ENCODE measurements at regions not wholly inside any gene's neighbourhood (a gene's known extent, or its start where the extent isn't known, plus 50 kb on each side); places are given as distances from the start of the nearest gene placed in this dataset.
"Not testable (repeated sequence)": the region's sequence is repeated elsewhere in the genome, so short reads cannot be mapped to it uniquely, and the experiment has no call there.

DNA sequence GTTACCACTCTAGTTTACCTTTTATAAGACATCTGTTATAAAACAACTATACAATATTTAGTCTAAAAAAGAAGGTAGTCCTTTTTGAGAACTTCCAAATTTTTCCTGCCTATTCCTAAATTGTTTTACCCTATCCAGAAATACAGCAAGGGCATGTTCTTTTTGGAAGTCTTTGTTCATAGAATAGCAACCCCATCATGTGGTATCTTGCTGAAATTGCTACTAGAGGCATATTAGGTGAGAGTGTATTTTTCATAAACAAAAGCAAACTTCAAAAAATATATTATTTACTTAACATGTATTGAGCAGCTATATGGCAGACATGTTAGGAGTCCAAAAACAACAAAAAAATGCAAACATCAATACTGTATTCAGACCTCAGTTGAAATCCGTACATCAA lies 371.8 kb upstream of the NRSN1 start:
- DNase-seq (ENCODE audit: low spot score) = no peak

DNA sequence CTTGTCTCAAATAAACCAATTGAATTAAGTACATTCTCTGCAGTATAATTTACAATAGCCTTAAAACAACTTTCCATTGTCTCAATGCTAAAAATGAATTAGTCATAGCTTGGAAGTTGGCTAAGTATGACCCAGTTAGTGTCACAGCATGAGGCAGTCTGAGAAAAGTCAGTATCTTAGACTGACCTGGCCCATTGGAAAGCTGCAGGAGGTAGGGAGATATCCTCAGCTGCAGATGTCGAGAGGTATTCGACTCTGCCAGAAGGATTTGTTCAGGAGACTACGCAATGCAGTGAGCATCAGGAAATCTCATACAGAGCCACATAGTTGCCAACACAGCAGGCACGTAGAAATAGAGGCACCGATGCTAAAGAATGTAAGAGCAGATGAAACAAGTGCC lies 350.9 kb upstream of the NRSN1 start:
- no peak for DNase-seq (ENCODE audit: low spot score)

DNA sequence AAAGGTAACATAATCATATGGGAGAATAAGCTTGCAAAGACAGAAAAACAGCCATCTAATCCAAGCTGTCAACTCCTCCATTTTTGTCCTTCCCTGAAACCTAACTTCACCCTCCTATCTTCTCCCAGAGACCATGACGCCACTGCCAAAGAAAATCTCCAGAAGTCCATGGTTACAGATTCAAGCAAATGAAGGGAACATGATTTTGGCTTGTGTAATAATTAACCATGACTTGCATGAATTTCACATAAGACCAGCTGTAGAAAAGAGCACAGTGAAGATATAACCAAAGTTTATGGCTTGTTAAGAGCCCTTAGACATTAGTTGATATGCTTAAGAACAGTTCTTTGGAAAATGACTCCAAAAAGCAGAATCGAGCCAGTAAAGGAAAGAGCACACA lies 342.1 kb upstream of the NRSN1 start:
- DNase-seq (ENCODE audit: low spot score) = no peak

DNA sequence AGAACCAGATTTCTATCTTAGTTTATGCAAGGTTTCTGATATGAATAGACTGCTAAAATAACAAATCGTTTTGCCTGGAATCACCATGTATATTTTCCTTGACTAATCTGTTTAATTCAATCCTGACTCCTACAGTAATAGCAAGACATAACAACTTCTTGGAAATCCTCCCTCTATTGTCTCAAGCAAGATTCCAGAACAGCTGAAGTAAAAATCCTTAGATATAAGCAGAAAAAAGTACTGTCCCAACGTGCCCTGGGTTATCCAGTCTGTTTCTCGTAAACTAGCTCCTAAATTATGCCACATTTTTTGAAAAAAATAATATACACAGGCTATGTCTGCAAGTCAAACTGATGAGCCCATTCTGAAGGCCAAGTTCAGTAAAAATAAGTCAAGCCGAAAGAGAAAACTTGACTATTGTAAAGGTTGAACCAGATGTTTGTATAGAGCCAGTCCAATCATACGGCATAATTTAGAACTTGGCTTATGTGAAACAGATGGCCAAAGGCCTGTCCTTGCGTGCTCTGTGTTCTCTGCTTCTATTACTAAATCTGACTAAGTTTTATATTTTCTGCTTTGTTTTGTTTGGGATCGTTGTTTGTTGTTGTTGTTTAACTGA lies 341.6 kb upstream of the NRSN1 start:
- no peak for DNase-seq (ENCODE audit: low spot score)

DNA sequence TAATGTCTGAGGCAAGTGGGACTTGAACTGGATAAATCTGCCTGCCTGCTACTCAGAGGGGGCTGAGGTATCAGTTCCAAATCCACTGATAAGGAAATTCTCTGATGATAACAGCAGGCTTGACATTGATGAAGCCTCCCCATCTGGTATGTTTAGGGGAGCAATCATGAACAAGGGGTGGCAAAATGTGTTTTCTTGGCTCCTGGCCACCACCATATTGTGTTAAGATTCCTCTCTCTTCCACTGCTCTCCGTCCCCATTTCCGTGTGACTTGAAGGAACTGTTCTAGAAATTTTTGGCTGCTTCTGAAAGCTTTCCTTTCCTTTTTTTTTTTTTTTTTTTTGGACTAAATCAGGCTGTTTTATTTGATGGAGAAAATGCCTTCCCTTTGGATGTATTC lies 335.3 kb upstream of the NRSN1 start:
- DNase-seq (ENCODE audit: low spot score) = no peak

DNA sequence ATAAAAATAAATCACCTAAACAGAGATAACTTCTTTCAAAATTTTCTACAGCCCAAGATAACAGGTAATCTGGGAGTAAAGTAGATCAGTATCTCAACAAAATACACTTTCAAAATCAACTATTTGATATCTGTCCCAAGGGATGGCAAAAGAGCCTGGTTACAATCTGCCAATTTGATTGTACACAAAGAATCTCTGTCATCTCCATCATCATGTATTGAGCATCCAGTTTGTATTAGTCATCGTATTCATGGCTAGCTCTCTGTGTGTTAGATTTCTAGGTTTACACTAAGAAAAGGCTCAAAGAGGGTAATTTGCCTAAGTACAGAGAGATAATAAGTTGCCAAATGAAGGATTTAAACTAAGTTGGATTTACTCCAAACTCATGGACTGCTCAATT lies 329.0 kb upstream of the NRSN1 start:
- no peak for DNase-seq (ENCODE audit: low spot score)

DNA sequence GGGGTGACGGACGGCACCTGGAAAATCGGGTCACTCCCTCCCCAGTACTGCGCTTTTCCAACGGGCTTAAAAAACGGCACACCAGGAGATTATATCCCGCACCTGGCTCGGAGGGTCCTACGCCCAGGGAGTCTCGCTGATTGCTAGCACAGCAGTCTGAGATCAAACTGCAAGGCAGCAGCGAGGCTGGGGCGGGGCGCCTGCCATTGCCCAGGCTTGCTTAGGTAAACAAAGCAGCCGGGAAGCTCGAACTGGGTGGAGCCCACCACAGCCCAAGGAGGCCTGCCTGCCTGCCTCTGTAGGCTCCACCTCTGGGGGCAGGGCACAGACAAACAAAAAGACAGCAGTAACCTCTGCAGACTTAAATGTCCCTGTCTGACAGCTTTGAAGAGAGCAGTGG lies 321.7 kb upstream of the NRSN1 start:
- not testable (repeated sequence) for DNase-seq (ENCODE audit: low spot score)

DNA sequence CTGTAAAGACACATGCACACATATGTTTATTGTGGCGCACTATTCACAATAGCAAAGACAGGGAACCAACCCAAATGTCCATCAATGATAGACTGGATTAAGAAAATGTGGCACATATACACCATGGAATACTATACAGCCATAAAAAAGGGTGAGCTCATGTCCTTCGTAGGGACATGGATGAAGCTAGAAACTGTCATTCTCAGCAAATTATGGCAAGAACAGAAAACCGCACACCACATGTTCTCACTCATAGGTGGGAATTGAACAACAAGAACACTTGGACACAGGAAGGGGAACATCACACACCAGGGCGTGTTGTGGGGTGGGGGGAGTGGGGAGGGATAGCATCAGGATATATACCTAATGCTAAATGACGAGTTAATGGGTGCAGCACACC lies 304.9 kb upstream of the NRSN1 start:
- DNase-seq (ENCODE audit: low spot score) = not testable (repeated sequence)

DNA sequence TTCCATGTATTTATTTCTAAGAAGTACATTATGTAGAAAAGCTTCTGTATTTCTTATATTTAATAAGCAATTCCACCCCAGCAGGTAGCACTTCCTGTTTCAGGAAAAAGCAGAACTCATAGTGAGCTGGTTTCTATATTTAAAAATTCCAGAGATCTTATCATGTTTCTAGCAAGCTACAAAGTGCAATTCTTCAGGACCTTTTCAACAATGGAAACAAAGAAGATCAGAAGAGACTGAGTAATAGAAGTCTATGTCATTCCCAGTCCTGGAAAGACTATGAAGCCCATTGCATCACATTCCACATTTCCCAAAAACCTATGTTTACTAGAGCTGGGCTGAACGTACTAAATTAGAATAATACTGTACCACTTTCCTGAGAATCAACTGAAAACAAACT lies 302.6 kb upstream of the NRSN1 start:
- no peak for DNase-seq (ENCODE audit: low spot score)

DNA sequence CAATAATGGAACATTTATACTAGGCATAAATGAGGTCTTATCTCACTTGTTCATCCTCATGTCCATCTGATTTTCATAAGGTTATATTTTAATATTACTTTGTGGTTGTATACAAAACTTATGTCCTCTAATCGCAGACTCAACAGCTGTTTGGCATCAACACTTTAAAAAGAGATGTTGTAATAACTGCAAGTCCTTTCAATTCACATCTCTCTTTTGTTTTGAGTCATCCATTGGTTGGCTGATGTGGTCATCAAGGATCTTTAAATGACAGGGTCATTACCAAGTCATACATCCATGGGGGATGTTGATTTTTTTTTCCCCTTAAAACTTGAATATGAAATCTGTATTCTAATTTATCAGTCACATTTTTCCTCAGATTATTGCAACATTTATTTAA lies 299.4 kb upstream of the NRSN1 start:
- no peak for DNase-seq (ENCODE audit: low spot score)

DNA sequence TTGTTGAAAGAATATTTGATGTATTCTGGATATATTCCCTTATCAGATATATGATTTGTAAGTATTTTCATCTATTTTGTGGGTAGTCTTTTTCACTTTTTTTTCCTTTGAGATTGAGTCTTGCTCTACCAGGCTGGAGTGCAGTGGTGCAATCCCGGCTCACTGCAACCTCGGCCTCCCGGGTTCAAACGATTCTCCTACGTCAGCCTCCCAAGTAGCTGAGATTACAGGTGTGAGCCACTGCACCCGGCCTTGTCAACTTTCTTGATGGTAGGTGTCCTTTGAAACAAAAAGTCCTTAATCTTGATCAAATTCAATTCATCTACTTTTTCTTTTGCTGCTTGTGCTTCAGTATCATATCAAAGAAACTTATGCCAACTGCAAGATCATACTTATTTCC lies 297.2 kb upstream of the NRSN1 start:
- DNase-seq (ENCODE audit: low spot score) = no peak

DNA sequence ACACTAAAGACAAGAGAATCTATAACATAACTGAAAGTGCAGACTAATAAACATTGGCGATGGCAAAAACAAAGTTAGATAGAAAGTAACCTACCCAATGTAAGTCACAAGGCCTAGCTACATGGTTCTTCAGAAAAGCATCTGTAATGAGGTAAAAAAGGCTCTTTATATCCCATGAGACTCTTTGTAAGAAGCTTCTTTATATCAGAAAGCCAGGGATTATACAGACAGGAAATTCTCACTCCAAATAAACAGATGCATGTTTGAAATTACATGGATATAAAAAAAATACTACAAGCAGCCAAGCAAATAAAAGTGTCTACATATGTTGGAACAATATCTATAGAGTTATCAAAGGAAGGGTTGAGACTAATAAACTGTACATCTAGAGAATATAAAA lies 284.9 kb upstream of the NRSN1 start:
- no peak for DNase-seq (ENCODE audit: low spot score)

DNA sequence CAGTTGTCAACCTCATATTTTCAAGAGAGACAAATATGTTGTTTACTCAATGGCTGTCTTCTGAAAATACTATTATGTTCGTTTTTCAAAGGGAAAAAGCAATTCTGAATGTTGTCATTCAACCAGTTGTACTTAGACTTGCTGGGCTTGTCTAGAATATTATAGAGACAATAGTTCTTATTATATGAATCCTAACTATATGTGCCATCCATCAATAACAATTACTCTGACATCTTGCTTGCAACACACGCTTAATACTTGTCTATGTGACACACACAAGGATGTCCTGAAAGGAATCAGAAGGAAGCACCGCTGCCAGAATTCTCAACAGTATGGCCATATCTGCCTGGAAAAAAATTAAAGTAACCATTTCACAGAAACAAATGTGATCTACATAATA lies 283.3 kb upstream of the NRSN1 start:
- DNase-seq (ENCODE audit: low spot score) = no peak

DNA sequence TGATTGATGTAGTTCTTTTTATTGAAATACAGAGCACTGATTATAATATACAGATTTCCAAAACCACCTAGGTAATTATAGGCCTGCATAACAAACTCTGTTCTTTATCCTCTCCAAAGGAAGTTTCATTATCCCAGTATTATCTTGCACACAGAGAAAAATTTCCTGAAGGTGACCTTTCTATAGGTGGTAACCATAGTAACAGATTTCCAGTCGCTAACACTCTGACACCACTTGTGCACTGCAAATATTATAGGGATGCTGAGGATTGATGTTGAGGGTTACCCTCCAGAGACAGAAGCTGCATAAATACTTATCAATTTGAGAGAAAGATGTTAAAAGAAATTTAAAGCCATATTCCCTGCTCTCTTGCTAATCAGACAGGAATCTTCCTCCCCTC lies 274.5 kb upstream of the NRSN1 start:
- DNase-seq (ENCODE audit: low spot score) = no peak

DNA sequence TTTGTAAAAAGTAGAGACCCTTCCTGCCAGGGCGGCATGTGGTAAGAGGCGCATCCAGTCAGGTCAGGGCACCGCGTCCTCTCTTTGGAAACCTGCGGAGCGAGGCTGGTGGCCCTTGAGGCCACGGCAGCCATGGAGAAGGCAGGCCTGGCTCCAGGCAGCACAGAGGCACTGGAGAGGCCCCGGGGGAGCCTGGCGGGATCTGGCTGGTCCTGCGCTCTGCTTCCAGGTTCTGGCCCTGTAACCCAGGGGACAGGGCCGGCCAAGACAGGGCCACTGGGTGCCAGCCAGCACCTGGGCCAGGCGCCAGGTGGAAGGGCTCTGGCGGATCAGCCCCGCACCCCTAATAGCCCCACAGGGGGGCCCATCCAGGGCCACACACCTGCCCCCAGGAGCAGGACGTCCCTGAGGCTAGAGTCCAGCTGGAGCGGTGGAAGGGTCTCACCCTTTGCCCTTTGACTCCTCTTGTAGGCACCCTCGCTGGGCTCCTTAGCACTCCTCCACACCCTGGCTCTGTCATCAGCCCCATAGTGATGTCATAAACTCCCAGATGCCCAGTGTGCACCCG lies 272.4 kb upstream of the NRSN1 start:
- not testable (repeated sequence) for DNase-seq (ENCODE audit: low spot score)

DNA sequence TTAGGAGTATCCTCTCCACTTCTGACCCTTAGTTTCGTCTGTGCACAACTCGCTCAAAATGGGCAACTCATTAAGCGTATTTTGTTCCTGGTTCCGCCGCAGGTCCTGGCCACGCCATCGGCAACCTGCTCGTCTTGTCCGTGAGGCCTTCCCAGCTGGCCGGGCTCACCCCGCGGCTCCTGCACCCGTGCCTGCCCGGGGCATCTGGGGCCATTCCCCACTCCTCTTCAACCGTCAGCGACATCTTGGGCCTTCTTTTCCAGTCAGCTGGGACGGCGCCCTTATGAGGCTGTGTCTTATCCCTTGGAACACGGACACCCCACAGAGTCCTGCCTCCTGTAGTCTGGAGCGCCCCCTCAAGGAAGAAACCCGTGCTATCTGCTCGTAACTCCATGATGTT lies 271.9 kb upstream of the NRSN1 start:
- DNase-seq (ENCODE audit: low spot score) = not testable (repeated sequence)

DNA sequence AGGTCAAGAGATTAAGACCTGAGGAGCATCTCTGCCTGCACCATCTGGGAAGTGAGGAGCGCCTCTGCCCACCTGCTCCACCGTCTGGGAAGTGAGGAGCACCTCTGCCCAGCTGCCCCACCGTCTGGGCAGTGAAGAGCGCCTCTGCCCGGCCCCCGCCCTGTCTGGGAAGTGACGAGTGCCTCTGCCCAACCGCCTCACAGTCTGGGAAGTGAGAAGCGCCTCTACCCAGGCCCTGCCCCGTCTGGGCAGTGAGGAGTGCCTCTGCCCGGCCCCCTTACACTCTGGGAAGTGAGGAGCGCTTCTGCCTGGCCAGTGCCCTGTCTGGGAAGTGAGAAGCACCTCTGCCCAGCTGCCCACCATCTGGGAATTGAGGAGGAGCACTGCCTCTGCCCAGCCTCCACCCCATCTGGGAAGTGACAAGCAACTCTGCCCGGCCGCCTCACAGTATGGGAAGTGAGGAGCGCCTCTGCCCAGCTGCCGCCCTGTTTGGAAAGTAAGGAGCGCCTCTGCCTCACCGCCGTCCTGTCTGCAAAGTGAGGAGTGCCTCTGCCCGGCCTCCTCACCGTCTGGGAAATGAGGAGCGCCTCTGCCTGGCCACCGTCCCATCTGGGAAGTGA lies 270.4 kb upstream of the NRSN1 start:
- no peak for DNase-seq (ENCODE audit: low spot score)

DNA sequence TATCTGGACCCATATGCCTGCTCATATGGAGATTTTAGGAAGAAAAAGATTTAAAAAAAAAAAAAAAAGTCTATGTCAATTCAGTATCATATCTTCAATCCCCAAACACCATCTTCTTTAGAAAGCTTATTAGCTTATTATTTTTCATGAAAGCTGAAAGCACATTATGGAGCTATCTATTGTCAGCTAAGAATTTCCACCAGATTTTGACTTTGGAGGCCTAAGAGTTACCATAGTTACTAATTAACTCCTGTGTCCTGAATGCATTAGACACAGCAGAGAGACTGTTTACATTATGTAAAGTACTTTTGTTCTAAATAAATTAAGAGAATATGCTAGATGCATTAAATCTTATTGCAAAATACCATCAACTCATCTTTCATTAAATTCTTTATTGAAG lies 255.5 kb upstream of the NRSN1 start:
- no peak for DNase-seq (ENCODE audit: low spot score)

DNA sequence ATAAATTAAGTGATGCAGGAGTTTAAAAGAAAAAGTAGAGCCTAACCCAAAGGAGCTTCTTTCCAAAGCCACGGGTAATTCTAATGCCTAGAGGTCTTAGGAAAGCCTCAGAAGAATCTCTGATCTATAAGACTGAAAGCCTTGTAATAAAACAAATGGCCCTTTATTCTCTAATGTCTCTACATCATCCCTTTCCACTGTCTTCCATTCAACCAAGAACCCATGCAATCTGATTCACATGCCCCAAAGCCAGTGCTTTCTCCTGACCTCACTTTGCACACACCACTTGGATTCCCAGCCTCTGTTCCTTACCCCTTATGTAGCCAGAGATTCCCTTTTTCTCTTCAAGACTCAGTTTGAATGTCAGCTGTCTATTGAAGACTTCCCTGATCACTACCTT lies 252.9 kb upstream of the NRSN1 start:
- DNase-seq (ENCODE audit: low spot score) = no peak

DNA sequence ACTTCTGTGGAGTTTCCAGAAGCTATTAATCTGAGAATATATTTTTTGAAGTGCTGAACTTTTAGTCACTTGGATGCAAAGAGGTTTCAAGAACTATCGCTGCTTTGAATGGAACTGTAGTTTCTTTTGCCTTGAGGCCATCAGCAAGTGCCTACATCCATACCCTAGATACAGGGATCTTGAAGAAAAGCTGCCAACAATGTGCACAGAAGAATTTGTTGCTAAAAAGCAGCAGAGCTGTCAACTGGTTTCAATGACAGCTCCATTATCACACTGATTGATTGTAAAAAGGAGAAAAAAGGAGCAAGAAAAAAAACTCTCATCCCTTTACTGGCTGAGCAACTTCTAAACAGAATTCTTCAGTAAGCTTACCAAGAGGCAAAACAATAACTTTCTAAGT lies 251.0 kb upstream of the NRSN1 start:
- DNase-seq (ENCODE audit: low spot score) = no peak

DNA sequence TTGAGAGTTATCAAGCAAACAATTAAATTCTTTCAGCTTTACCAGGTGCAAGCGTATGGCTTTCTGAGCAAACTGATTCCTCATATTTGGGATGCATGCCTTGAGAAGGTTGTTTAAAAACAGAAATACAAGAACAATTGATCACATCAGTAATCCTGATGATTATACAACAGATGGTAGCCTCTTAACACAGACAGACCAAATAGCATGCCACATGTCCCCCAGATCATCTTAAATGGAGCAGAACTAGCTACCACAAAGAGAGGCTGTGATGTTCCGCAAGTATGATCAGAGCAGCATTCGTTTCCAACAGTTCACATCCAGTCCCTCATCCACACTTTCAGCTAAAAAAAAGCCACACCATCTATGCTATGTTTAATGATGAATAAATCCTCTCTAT lies 246.2 kb upstream of the NRSN1 start:
- no peak for DNase-seq (ENCODE audit: low spot score)

DNA sequence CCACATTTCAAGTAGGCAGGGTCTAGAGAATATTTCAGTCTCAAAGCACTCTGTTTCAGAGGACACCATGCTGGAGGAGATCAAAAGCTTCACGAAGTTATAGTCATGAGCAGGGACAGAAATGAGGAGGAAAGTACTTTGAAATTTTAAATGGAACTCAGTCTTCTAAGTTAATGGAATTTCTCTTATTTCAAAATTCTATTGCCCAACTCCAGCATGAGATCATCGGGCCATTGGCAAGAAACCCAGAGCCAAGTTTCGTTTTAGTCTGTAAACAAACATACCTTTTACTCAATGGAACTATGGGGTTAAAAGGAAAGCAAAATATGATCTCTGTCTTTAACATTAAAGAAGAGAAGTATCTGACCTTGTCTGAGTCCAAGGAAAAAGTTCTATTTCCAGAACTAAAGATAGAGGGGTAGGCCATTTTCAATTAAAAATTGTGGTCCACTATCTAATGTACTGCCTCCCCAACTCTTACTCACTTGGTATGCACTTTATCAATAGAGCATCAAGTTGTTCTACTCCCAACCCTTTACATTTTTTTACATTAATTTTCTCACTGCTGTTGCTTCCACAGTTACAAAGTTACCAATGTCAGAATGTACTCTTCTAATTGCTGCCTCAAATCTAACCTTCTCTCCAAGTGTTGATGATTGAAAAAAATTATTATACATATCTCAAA lies 235.3 kb upstream of the NRSN1 start:
- peak; percentile 35 for DNase-seq (ENCODE audit: low spot score)

DNA sequence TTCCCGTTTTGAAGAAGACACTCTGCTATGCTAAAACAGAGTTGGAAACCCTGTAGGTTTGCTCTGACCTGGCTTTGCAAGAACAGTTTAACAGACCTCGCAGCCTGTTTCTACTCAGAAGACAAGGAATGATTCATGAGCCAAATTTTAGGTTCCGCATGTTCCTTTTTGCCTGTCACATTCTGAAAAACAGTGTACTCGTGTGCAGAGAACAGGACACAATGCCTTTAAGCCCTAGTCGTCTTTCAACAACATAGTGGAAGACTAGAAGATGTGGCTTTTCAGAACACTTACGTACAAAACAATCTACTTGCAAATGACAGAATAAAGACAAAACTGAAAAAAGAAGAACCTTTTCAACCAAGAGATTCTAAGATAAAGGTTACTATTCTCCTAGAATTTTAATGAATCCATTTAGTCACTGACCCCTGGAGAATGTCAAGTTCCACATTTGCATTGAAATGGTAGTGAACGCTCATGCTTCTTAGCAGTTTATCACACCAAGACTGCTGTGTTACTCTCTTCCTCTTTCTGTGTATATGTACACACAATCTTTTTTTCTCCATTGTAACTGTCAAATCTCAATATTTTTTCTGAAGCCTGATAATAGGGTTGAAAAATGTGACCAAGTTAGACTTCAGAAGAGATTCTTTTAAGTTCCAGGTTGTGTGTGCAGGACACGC lies 220.7 kb upstream of the NRSN1 start:
- no peak for DNase-seq (ENCODE audit: low spot score)

Data from kidney tubule cell (primary cell).